ENCODE measurements at regions not wholly inside any gene's neighbourhood (a gene's known extent, or its start where the extent isn't known, plus 50 kb on each side); places are given as distances from the start of the nearest gene placed in this dataset.

DNA sequence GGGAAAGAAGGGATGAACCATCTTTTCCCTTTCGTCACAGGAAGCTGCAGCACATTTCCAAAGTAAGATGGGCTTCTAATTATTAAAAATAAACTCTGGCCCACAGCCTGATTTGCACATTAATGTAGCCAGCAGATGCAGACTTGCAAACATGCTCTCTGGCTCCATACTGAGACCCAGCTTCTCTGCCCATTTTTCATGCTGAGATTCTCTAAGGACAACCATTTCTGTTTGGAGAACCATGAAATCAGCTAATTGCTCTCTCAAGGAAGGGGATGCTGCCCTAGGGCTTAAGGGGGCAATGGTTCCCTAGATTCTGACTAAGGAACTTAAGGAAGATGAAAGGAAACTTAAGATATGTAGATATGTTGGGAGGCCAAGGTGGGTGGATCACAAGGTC, 63.0 kb upstream of the CES5A start:
- TF ChIP-seq, protein P1, sequence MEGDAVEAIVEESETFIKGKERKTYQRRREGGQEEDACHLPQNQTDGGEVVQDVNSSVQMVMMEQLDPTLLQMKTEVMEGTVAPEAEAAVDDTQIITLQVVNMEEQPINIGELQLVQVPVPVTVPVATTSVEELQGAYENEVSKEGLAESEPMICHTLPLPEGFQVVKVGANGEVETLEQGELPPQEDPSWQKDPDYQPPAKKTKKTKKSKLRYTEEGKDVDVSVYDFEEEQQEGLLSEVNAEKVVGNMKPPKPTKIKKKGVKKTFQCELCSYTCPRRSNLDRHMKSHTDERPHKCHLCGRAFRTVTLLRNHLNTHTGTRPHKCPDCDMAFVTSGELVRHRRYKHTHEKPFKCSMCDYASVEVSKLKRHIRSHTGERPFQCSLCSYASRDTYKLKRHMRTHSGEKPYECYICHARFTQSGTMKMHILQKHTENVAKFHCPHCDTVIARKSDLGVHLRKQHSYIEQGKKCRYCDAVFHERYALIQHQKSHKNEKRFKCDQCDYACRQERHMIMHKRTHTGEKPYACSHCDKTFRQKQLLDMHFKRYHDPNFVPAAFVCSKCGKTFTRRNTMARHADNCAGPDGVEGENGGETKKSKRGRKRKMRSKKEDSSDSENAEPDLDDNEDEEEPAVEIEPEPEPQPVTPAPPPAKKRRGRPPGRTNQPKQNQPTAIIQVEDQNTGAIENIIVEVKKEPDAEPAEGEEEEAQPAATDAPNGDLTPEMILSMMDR (conservative IDR thresholded peaks at IDR 0.05; ENCODE audit: control insufficient read depth, insufficient read depth, low read depth, low read length), result no peak
- H3K4me3 ChIP-seq (ENCODE audit: control insufficient read depth, low read depth, low read length), result no peak overlapping the region

DNA sequence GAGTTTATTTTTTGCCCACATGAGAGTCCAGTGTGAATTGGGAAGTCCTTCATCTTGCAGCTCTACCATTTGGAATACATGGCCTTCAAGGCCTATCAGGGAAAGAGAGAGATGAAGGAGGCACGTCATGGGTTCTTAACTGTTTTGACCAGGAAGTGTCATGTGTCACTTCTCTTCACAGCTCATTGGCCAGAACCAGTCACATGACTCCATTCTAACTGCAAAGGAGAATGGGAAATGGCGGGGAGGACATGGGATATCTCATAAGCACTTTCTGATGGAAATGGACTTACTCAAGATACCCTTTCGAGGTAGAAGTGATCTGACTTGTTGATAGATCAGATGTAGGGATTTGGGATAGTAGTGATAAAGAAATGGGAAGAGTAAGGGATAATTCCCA, 57.9 kb upstream of the CES5A start:
- no peak overlapping the region for H3K4me3 ChIP-seq (ENCODE audit: control insufficient read depth, low read depth, low read length)
- DNase-seq (ENCODE audit: low read depth), result no peak
- TF ChIP-seq, protein P1 (conservative IDR thresholded peaks at IDR 0.05; ENCODE audit: control insufficient read depth, insufficient read depth, low read depth, low read length), result no peak

More for the DNA sequence above, 63.0 kb upstream of the CES5A start:
- DNase-seq (ENCODE audit: low read depth), result no peak

DNA sequence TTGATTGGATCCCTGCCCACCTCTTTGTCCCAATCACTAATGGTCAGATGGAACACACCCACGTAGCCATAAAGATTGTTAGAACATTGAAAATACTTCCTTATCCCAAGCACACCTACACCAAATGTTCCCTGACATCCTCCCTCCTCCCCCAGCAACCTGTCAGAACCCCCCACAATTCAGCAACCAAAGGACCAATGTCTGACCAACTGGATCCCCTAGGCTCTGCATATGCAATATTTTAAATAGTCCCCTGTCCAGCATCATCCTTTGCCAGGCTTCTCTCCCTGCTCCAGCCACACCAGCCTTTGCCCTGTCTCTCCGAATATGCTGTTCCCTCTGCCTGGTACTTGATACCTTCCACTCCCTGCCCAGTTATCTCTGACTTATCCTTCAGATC, 54.9 kb upstream of the CES5A start:
- TF ChIP-seq, protein P1 (conservative IDR thresholded peaks at IDR 0.05; ENCODE audit: control insufficient read depth, insufficient read depth, low read depth, low read length), result no peak
- no peak overlapping the region for H3K4me3 ChIP-seq (ENCODE audit: control insufficient read depth, low read depth, low read length)
- DNase-seq (ENCODE audit: low read depth), result no peak

DNA sequence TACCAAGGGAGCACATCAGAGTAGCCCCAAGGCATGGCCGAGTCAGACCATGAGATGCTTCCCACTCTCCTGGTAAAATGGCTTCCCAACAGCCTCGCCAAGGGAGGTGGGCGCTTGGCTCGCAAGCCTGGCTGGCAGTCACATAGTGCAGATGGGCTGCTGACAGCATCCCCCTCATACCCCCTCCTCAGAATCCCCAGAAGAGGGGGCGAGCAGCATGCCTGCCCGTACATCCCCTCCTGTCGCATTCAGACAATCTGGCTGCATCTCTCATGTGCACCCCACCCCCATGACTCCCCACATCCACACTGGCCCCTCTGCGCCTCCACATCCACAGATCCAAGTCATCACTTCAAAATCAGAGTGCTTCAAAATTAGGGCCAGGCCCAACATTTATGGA, 54.0 kb upstream of the CES5A start:
- H3K4me3 ChIP-seq (ENCODE audit: control insufficient read depth, low read depth, low read length), result no peak overlapping the region
- DNase-seq (ENCODE audit: low read depth), result no peak
- TF ChIP-seq, protein P1 (conservative IDR thresholded peaks at IDR 0.05; ENCODE audit: control insufficient read depth, insufficient read depth, low read depth, low read length), result no peak

DNA sequence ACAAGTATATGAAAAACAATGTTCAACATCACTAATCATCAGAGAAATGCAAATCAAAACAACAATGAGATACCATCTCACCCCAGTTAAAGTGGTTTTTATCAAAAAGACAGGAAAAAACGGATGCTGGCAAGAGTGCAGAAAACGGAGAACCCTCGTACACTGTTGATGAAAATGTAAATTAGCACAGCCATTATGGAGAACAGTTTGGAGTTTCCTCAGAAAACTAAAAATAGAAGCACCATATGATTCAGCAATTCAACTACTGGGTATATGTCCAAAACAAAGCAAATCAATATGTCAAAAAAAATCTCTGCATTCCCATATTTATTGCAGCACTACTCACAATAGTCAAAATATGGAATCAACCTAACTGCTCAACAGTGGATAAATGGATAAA, 50.1 kb upstream of the CES5A start:
- no peak overlapping the region for H3K4me3 ChIP-seq (ENCODE audit: control insufficient read depth, low read depth, low read length)
- TF ChIP-seq, protein P1 (conservative IDR thresholded peaks at IDR 0.05; ENCODE audit: control insufficient read depth, insufficient read depth, low read depth, low read length), result no peak
- no peak for DNase-seq (ENCODE audit: low read depth)

Measured in fibroblast of mammary gland (primary cell).